GM20000 (cell line): ENCODE measurements at regions not wholly inside any gene's neighbourhood (a gene's known extent, or its start where the extent isn't known, plus 50 kb on each side); places are given as distances from the start of the nearest gene placed in this dataset.
"Not testable (repeated sequence)": the region's sequence is repeated elsewhere in the genome, so short reads cannot be mapped to it uniquely, and the experiment has no call there.

Experiments
- DNase-seq: peaks from one replicate; pipeline ENCODE4 v3.0.0; 2012; ENCODE audit warnings: low spot score
- TF ChIP-seq, protein P1 (sequence below): IDR thresholded peaks from 2 replicates; pipeline ENCODE4 v1.5.1; 2012; ENCODE audit warnings: mild to moderate bottlenecking, control low read depth; ENCODE audit errors: extremely low read depth, missing control alignments

DNA sequence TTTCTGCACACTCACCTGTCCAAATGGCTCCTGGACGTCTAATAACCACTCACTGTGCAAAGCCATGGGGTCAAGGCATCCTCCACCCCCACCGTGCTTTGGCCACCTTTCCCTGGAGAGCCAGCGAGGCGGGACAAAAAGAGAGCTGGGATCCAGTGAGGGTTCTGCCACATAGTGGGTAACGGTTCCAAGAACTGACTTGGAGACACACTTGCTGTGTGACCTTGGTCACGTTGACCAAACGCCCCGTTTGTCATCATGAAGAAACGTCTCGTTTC, 287.2 kb downstream of the TFAP2C start:
- DNase-seq = no peak
- TF ChIP-seq, protein P1, sequence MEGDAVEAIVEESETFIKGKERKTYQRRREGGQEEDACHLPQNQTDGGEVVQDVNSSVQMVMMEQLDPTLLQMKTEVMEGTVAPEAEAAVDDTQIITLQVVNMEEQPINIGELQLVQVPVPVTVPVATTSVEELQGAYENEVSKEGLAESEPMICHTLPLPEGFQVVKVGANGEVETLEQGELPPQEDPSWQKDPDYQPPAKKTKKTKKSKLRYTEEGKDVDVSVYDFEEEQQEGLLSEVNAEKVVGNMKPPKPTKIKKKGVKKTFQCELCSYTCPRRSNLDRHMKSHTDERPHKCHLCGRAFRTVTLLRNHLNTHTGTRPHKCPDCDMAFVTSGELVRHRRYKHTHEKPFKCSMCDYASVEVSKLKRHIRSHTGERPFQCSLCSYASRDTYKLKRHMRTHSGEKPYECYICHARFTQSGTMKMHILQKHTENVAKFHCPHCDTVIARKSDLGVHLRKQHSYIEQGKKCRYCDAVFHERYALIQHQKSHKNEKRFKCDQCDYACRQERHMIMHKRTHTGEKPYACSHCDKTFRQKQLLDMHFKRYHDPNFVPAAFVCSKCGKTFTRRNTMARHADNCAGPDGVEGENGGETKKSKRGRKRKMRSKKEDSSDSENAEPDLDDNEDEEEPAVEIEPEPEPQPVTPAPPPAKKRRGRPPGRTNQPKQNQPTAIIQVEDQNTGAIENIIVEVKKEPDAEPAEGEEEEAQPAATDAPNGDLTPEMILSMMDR = no peak

DNA sequence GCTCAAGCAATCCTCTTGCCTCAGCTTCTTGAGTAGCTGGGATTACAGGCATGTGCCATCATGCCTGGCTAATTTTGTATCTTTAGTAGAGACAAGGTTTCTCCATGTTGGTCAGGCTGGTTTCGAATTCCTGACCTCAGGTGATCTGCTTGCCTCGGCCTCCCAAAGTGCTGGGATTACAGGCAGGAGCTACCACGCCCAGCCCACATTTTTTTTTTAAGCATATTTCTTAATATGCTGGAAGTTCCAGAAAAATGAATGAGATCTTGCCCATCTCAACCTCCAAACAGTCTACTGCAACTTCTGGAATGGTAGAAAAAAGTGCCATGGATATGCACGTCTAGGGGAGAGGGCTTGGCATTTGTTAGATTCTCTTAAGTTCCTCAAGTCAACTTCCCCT, 290.9 kb downstream of the TFAP2C start:
- not testable (repeated sequence) for DNase-seq

DNA sequence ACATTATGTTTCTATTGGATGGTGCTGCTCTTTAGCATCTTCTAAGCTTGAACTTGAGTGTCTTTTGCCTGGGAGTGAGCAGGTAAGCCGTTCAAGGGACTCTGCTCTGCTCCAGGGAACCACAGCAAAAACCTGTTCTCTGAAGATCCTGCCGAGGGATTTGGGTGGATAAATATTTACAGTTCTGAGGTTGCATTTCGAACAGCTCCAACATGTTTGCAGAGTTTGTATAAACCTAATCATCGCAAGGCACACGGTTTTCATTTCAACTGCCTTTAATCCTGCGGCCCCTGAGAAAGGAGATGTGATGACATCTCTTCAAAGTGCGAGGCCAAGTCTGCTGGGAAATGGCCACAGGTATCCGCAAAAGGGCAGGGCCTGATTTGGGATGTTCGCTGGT, 293.4 kb downstream of the TFAP2C start:
- DNase-seq = no peak
- TF ChIP-seq, protein P1 = no peak

DNA sequence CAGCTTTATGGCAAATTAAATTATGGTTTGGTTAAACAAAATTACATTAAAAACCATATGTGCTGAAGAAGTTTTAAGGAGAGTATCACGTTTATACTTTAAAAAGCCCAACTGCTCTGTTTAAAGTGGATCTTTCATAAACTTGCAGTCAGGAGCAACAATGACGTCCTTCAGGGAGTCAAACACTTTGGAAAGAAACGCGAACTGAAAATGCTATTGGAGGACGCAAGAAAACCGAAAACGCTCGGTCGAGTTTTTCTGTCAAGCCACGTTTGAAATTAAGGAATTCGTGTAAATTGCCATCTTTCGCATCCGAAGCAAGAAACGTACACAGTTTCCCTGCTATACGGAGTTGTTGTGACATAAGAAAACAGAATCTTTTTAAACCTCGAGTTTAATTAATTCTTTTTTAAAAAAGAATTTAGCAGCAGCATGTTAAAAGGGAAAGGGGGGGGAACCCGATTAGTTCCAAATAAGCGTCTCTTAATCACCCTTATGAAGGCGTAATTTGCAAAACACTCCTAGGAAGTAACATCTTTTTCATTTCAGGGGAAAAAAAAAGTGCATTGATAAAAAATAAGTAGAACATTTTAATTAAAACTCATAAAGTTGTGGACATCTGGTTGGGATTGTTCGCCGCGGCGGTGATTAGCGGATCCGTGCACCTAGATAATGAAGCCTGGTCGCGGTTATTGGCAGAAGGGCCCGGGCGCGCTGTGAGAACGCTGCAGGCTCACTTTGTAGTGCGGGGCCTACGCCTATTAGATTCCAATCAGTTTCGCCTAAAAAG, 295.4 kb downstream of the TFAP2C start:
- DNase-seq = no peak
- TF ChIP-seq, protein P1 = no peak

DNA sequence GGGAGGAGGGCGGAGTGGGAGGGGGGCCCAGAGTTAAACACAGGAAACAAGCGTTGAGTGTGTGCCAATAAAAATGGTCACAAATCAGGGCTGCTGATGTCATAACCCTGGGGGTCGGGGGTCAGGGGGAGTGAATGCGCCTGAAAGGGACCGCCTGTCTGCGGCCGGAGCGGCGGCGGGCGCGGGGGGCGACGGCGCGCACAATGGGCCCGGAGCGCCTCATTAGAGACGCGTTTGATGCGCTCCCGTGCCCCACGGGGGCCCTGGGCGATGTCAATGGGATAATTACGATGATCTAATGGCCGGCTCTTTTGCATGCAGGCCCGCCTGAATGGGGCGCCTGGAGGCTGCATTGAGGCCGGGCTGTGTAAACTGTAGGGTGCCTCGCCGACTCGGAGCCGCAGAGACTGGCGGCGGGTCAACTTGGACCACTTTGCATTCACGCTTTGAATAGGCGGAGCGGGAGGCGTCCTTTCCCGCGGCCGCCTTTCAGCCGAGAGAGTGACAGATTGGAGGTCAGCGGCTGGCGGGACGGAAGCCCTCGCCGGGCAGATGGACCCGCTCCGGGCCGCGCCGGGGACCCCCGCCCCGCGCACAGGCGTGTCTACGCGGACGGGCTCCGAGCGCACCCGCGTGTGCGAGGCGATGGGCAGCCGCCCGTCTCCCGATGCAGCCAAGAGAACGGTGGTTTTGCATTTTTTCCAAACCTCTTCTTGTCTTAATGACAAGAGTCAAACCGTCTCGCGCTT, 296.1 kb downstream of the TFAP2C start:
- DNase-seq = peak; percentile 18
- TF ChIP-seq, protein P1 = no peak

DNA sequence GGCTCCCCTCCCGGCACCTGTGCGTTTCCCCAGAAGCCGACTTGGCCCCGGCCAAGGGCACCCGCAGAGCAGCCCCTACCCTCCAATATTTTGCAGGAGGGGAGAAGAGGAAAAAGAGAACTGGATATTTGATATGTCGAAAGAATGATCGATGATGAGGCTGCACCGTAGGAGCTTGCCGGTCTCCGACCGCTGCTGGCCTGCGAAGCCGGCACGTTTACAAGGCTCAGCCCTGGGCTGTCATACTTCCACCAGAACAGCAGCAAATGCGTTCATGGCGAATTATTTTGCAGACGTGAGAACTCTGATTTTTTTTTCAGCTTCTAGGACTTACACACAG, 296.7 kb downstream of the TFAP2C start:
- no peak for DNase-seq
- TF ChIP-seq, protein P1 = no peak

DNA sequence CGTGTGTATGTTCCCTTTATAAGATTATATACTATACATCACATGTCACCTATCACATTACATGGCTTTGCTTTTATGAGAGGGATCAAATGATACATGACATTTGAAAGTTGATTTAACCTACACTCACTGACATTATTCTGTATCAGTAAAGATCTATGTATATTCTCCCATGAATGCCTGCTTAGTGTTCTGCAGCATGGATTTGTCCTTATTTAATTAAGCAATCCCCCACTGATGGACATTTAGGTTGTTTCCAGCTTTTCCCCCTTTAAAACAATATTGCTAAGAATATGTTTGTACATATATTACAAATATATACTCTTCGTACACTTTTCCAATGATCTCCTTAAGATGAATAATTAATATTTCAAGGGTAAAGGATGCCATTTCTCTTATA, 297.4 kb downstream of the TFAP2C start:
- TF ChIP-seq, protein P1 = no peak
- no peak for DNase-seq

DNA sequence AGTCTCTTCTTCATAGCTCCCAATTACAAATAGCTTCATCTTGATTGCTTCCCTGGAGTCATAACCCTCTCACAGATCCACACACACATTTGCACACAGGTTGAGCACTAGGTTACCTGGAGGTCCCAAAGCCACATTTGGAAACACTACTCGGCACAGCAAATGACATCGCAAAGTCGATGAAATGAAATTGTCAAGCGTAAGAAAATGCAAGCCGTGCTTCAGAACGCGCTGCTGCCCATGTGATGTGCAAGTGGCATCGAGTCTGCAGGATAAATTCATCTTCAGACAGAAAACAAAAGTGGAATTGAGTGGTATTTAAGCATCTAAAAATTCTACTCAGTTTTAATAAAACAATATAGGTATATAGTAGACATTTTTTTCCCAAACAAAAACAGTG, 298.0 kb downstream of the TFAP2C start:
- TF ChIP-seq, protein P1 = no peak
- DNase-seq = no peak
